ENCODE measurements at regions not wholly inside any gene's neighbourhood (a gene's known extent, or its start where the extent isn't known, plus 50 kb on each side); places are given as distances from the start of the nearest gene placed in this dataset.
"Not testable (repeated sequence)": the region's sequence is repeated elsewhere in the genome, so short reads cannot be mapped to it uniquely, and the experiment has no call there.

- DNase-seq, result no peak
Measured at GRCh38 chr4:104549736-104550135, 55.0 kb upstream of the CXXC4 start.

DNA sequence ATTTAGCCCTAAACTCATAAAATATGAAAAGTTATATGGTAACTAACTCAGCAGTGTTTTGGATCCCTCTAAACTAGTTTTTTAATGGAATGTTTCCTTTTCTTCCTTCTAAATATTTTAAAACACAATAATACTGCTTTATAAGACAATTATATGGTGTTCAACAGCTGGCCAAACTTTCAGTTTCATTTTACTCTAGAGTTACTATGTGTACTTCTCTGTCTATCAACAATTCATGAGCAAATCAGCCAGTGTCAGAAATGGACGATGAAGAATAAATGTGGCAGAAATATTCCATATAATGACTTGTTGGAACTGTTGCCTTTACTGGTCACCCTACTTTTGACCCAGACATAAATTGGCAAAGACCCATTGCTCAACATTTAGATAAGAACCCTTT is 64.8 kb upstream of the CXXC4 start:
- no peak for DNase-seq

DNA sequence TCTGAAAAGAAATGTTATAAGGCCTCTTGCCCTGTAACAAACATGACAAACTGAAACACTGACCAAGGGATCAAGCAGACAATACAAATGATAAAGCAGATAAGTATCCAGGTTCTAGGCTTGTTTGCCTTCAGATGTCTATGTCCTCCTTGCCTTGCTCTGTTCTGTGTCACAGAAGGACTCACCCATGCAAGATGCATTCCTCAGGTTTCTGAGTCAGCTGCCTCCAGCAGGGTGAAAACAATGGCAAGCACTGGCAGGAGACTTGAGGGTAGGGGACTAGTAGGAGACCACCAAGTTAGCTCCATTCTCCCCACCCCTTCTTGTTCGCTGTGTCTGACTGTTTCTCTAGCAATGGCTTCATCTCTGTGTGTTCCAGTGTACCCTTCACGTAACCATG is 76.6 kb upstream of the CXXC4 start:
- DNase-seq, result no peak

GRCh38 chr4:104574371-104574770 is 79.7 kb upstream of the CXXC4 start:
- no peak for DNase-seq

DNA sequence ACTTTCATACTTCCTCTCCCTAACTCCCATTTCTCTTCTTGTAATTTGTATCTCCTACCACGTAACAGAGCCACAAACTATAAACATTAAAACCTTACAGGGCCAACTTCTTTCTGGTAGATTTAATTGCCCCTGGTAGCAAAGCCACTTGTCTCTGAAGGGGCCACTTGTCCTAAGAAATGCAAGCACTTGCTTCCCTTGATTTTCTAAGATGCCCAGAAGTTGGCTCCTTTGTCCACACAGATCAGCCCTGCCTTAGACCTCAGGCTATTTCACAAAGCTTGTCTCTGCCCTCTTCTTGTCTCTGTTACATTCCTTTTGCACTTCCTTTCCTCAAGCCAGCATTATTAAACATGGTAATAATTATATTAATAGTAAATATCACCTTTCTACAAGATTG is 80.6 kb upstream of the CXXC4 start:
- DNase-seq, result no peak

- no peak for DNase-seq
Measured at GRCh38 chr4:104577405-104577804, 82.7 kb upstream of the CXXC4 start.

DNA sequence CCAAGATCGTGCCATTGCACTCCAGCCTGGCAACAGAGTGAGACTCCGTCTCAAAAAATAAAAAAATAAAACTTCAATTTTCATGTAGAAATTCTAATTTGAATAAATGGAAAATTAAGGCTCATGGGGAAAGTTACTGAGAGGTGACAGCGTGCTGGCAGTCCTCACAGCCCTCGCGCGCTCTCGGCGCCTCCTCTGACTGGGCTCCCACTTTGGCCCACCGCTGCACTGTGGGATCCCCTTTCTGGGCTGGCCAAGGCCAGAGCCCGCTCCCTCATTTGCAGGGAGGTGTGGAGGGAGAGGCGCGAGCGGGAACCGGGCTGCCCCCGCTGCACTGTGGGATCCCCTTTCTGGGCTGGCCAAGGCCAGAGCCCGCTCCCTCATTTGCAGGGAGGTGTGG is 86.8 kb upstream of the CXXC4 start:
- not testable (repeated sequence) for DNase-seq

DNA sequence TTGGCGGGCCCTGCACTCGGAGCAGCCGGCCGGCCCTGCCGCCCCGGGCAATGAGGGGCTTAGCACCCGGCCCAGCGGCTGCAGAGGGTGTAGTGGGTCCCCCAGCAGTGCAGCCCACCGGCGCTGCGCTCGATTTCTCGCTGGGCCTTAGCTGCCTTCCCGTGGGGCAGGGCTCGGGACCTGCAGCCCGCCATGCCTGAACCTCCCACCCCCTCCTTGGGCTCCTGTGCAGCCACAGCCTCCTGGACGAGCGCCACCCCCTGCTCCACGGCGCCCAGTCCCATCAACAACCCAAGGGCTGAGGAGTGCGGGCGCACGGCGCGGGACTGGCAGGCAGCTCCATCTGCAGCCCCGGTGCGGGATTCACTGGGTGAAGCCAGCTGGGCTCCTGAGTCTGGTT is 87.4 kb upstream of the CXXC4 start:
- DNase-seq, result not testable (repeated sequence)

DNA sequence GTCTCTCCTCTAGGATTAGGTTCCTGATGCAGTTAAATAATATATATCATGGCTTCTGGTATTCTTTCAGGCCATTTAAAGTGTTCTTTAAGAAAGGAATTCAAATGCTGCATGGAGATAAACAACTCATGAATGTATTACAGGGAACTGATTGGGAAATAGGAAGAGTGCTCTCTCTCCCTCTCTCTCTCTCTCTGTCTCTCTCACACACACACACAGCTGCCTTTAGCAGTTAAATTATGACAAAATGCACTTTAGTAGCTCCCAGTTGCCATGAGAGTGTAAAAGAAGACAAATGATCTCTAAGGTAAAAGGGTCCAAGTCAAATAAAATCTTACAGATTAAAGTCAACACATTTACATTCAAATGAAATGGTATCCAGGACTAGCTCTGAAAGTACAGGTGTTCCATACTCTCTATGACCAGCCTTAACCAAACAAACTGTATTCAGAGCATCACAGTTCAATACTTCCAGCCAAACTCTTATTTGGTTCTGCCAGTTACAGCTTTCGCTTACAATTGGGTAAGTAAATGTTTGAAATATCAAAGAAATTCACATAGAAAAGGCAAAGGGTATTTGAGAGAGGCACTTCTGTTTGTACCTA is 94.7 kb upstream of the CXXC4 start:
- DNase-seq, result no peak

DNA sequence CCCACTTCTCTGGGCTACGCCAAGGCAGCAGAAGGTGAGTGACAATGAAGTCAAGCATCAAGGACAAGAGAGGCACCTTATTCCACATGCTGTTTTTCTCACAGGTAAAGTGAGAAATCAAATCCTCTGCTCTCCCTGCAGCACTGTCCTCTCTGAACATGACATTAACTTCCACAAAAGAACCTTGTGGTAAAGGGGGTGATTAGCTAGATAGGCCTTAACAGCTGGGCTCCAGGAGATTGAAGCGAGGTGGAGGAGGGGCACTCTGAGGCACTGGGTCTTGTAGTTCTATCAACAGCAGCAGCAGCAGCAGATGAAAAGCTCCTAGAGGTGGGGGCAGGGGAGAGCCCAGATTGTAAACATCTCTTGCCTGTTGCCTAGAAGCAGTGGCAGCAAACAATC is 96.8 kb upstream of the CXXC4 start:
- DNase-seq, result no peak

DNA sequence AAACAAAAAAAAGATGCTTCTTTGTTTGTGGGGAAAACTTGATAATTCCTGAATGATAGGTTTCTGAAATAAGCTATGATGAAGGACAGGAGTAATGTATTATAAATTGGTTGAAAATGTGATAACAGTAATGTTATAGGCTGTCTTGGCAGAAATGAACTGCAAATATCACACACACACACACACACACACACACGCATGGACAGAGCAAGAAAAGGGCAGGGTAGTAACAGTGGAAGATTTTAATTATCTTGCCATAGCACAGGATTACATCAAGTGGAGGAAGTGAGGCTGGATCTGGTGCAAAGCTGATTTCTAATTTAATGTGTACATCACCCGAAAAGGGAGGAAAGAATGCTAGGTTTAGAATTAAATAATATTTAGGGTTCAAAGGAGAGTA is 97.5 kb upstream of the CXXC4 start:
- DNase-seq, result no peak

- DNase-seq, result no peak
Measured at GRCh38 chr4:104593019-104593418, 98.3 kb upstream of the CXXC4 start.

DNA sequence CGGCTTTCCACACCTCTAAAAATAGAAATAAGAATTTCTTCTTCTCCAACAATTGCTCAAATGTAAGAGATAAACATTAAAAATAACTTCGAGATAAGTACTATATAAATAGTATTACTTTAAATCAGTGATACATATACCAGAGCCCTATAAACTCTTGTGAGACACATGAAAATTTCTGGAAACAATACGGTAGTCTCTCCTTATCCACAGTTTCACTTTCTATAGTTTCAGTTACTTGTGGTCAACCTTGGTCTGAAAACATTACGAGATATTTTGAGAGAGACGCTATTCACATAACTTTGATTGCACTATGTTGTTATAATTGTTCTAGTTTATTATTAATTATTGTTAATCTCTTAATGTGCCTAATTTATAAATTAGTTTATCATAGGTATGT is 101.5 kb upstream of the CXXC4 start:
- no peak for DNase-seq

GRCh38 chr4:104615496-104615895 is 120.8 kb upstream of the CXXC4 start:
- no peak for DNase-seq

- no peak for DNase-seq
Measured at GRCh38 chr4:104615926-104616325, 121.2 kb upstream of the CXXC4 start.

GRCh38 chr4:104616401-104616820 is 121.7 kb upstream of the CXXC4 start:
- DNase-seq, result no peak

GRCh38 chr4:104625706-104626105 is 131.0 kb upstream of the CXXC4 start:
- DNase-seq, result no peak

GRCh38 chr4:104629601-104630000 is 134.9 kb upstream of the CXXC4 start:
- no peak for DNase-seq

GRCh38 chr4:104630272-104630671 is 135.6 kb upstream of the CXXC4 start:
- no peak for DNase-seq

GRCh38 chr4:104631000-104631399 is 136.3 kb upstream of the CXXC4 start:
- DNase-seq, result no peak

GRCh38 chr4:104641418-104641817 is 146.7 kb upstream of the CXXC4 start:
- DNase-seq, result no peak

GRCh38 chr4:104642521-104642920 is 147.8 kb upstream of the CXXC4 start:
- no peak for DNase-seq

- no peak for DNase-seq
Measured at GRCh38 chr4:104643805-104644204, 149.1 kb upstream of the CXXC4 start.

DNA sequence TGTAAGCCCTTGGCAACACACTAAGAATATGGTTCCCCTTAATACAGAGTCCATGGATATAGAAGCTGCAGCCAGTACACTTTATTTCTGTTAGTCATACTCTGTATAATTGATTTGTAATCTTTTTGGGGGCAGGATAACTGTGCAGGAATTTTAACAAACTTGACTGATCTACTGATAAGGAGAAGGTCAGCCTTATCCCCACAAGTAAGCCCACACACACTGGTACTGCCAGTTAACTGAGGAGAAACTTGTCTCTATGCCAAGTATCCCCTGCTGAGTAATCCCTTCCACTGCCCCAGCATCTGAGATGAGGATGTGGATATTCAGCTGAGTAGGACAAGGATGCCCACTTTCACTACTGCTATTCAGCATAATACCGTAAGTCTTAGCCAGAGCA is 154.9 kb upstream of the CXXC4 start:
- no peak for DNase-seq

GRCh38 chr4:104662269-104662668 is 167.6 kb upstream of the CXXC4 start:
- DNase-seq, result not testable (repeated sequence)

- DNase-seq, result no peak
Measured at GRCh38 chr4:104677116-104677515, 182.4 kb upstream of the CXXC4 start.
